H9 (cell line): ENCODE measurements at regions not wholly inside any gene's neighbourhood (a gene's known extent, or its start where the extent isn't known, plus 50 kb on each side); places are given as distances from the start of the nearest gene placed in this dataset.

Experiments
- DNase-seq: peaks from one replicate; pipeline ENCODE4 v3.0.0-alpha.2; 2017
- H2AFZ ChIP-seq: one replicate; pipeline ENCODE4 v1.6.1; 2013; ENCODE audit warnings: mild to moderate bottlenecking, low read length, control low read depth, moderate library complexity
- H2AK5ac ChIP-seq: 2 replicates; pipeline ENCODE4 v1.6.1; 2013; ENCODE audit warnings: low read length, control low read depth, mixed read lengths; ENCODE audit not compliant: insufficient read length
- H2BK120ac ChIP-seq: one replicate; pipeline ENCODE4 v1.6.1; 2013; ENCODE audit warnings: low read depth, mild to moderate bottlenecking, low read length, control low read depth, inconsistent platforms; ENCODE audit not compliant: poor library complexity, severe bottlenecking
- H2BK12ac ChIP-seq: 2 replicates; pipeline ENCODE4 v1.6.1; 2013; ENCODE audit warnings: low read length, control low read depth, mixed read lengths, low read depth; ENCODE audit not compliant: insufficient read length
- H2BK15ac ChIP-seq: 2 replicates; pipeline ENCODE4 v1.6.1; 2013; ENCODE audit warnings: low read depth, low read length, control low read depth
- H2BK20ac ChIP-seq: one replicate; pipeline ENCODE4 v1.6.1; 2013; ENCODE audit warnings: low read depth, mild to moderate bottlenecking, low read length, control low read depth, inconsistent platforms; ENCODE audit not compliant: poor library complexity, severe bottlenecking
- H2BK5ac ChIP-seq: 2 replicates; pipeline ENCODE4 v1.6.1; 2013; ENCODE audit warnings: low read length, control low read depth, mixed read lengths; ENCODE audit not compliant: insufficient read length
- H3K14ac ChIP-seq: 2 replicates; pipeline ENCODE4 v1.6.1; 2013; ENCODE audit warnings: low read length, control low read depth; ENCODE audit not compliant: insufficient read depth
- H3K18ac ChIP-seq: 2 replicates; pipeline ENCODE4 v1.6.1; 2013; ENCODE audit warnings: low read depth, mild to moderate bottlenecking, mixed read lengths, low read length, control low read depth; ENCODE audit not compliant: insufficient read length
- H3K23ac ChIP-seq: 2 replicates; pipeline ENCODE4 v1.6.1; 2013; ENCODE audit warnings: low read length, control low read depth, mixed read lengths, low read depth; ENCODE audit not compliant: insufficient read length
- H3K23me2 ChIP-seq: 2 replicates; pipeline ENCODE4 v1.6.1; 2013; ENCODE audit warnings: low read depth, mild to moderate bottlenecking, mixed read lengths, low read length, control low read depth; ENCODE audit not compliant: insufficient read length, poor library complexity, severe bottlenecking
- H3K27ac ChIP-seq: 2 replicates; pipeline ENCODE4 v1.5.1; 2013; ENCODE audit warnings: low read length, control low read depth, mixed read lengths, low read depth; ENCODE audit not compliant: insufficient read length
- H3K27me3 ChIP-seq: 2 replicates; pipeline ENCODE4 v1.6.1; 2013; ENCODE audit warnings: low read length, control low read depth, inconsistent platforms; ENCODE audit not compliant: insufficient read depth
- H3K4ac ChIP-seq: 2 replicates; pipeline ENCODE4 v1.6.1; 2013; ENCODE audit warnings: low read depth, mild to moderate bottlenecking, control low read depth, inconsistent platforms, low read length, moderate library complexity
- H3K4me1 ChIP-seq: 2 replicates; pipeline ENCODE4 v1.6.1; 2013; ENCODE audit warnings: low read length, control low read depth, inconsistent platforms; ENCODE audit not compliant: insufficient read depth
- H3K4me2 ChIP-seq: 2 replicates; pipeline ENCODE4 v1.6.1; 2013; ENCODE audit warnings: low read length, control low read depth, mixed read lengths; ENCODE audit not compliant: insufficient read length, insufficient read depth
- H3K56ac ChIP-seq: 2 replicates; pipeline ENCODE4 v1.6.1; 2013; ENCODE audit warnings: low read depth, mild to moderate bottlenecking, mixed read lengths, low read length, control low read depth; ENCODE audit not compliant: insufficient read length
- H3K79me1 ChIP-seq: 2 replicates; pipeline ENCODE4 v1.6.1; 2013; ENCODE audit warnings: low read depth, mild to moderate bottlenecking, moderate library complexity, low read length, control low read depth, inconsistent platforms; ENCODE audit not compliant: insufficient read depth, poor library complexity, severe bottlenecking
- H3K79me2 ChIP-seq: 2 replicates; pipeline ENCODE4 v1.6.1; 2013; ENCODE audit warnings: low read length, control low read depth, inconsistent platforms; ENCODE audit not compliant: insufficient read depth
- H3K9ac ChIP-seq: 2 replicates; pipeline ENCODE4 v1.6.1; 2013; ENCODE audit warnings: low read length, control low read depth, mixed read lengths; ENCODE audit not compliant: insufficient read length; ENCODE audit errors: extremely low read depth
- H3K9me3 ChIP-seq: one replicate; pipeline ENCODE4 v1.6.1; 2013; ENCODE audit warnings: low read depth, low read length, inconsistent platforms; ENCODE audit not compliant: control insufficient read depth
- H3T11ph ChIP-seq: one replicate; pipeline ENCODE4 v1.6.1; 2013; ENCODE audit warnings: mild to moderate bottlenecking, low read length, control low read depth, inconsistent platforms
- H4K20me1 ChIP-seq: one replicate; pipeline ENCODE4 v1.6.1; 2013; ENCODE audit not compliant: control insufficient read depth, insufficient read length, insufficient read depth
- H4K5ac ChIP-seq: 2 replicates; pipeline ENCODE4 v1.6.1; 2013; ENCODE audit warnings: low read depth, mild to moderate bottlenecking, mixed read lengths, low read length, control low read depth; ENCODE audit not compliant: insufficient read length
- H4K8ac ChIP-seq: replicated peaks from 2 replicates; pipeline ENCODE4 v1.6.1; 2013; ENCODE audit warnings: low read length, control low read depth, mixed read lengths, low read depth; ENCODE audit not compliant: insufficient read length
- H4K91ac ChIP-seq: 2 replicates; pipeline ENCODE4 v1.6.1; 2013; ENCODE audit warnings: low read depth, mild to moderate bottlenecking, moderate library complexity, mixed read lengths, low read length, control low read depth; ENCODE audit not compliant: insufficient read length
- H3K27ac Mint-ChIP-seq, 3 experiments: 2 replicates in 2 of 3; 3 replicates in 1 of 3; pipeline ENCODE4 v1.8.0; 2020 to 2021; ENCODE audit warnings: mixed read lengths in 3 of 3, mild to moderate bottlenecking in 1 of 3, moderate library complexity in 1 of 3
- H3K27me3 Mint-ChIP-seq: 2 replicates; pipeline ENCODE4 v1.8.0; 2021; ENCODE audit warnings: low read depth, mild to moderate bottlenecking, moderate library complexity, mixed read lengths
- H3K36me3 Mint-ChIP-seq, 3 experiments: 2 replicates in 2 of 3; 3 replicates in 1 of 3; pipeline ENCODE4 v1.8.0; 2020 to 2021; ENCODE audit warnings: low read depth in 3 of 3, mixed read lengths in 3 of 3; ENCODE audit not compliant: insufficient read depth in 1 of 3
- H3K4me1 Mint-ChIP-seq, 2 experiments: 2 replicates each; pipeline ENCODE4 v1.8.0; 2020; ENCODE audit warnings: mixed read lengths in 2 of 2
- H3K4me3 Mint-ChIP-seq, 2 experiments: 2 replicates in 1 of 2; 3 replicates in 1 of 2; pipeline ENCODE4 v1.8.0; 2020 to 2021; ENCODE audit warnings: mild to moderate bottlenecking in 2 of 2, mixed read lengths in 2 of 2, moderate library complexity in 1 of 2
- H3K9me3 Mint-ChIP-seq, 2 experiments: 2 replicates in 1 of 2; 3 replicates in 1 of 2; pipeline ENCODE4 v1.8.0; 2020; ENCODE audit warnings: mild to moderate bottlenecking in 2 of 2, mixed read lengths in 2 of 2, moderate library complexity in 1 of 2
- WGBS: extraction: QIAGEN DNeasy Blood & Tissue Kit; methylation state at CpG from one replicate; pipeline ENCODE4 v1.1.7; 2013; ENCODE audit warnings: missing lambda C conversion rate, low lambda C conversion rate, mixed read lengths; ENCODE audit not compliant: insufficient read length; ENCODE audit errors: extremely low coverage; 5-methylcytosine and 5-hydroxymethylcytosine counted together
- TF ChIP-seq, protein P1 (sequence below): fragments of 200-600 bp; sonication (generic); conservative IDR thresholded peaks from 3 replicates; pipeline ENCODE4 v1.8.0; 2021; ENCODE audit warnings: antibody characterized with exemption, mild to moderate bottlenecking

DNA sequence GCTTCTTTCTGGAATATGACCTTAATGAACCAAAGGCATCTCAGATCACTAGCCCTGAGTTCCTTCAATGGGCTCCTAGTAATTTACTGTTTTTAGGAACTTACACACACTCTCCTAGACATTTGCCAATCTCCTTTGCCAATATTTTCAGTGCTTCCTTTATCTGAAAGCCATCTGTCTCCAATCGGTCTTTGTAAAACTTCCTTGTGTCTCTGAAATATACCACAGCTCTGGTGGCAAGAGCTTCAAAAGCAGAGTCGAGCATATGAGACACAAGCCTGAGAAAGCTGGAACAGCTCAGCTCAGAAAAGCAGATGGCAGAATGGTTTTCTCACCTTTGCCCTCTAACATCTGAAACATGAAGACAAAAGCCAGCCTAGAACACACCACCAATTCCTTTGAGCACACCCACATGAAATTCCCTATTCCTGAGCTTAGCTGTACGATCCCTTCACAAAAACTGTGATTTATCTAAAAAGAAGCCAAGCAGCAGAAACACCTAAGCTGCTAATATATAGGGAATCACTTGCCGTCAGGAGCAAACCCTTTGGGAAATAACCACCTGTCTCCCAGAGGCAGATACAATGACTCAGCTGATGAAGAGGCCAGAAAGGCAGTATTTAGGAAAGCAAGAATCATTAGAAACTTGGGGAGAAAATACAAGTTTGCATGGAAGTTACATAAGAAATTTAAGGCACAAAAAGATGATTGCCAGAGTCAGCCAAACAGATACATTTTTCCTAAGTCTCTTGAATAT lies 70.2 kb upstream of the ANK3 start:
- Mint-ChIP-seq H3K4me3 (no peak overlapping the region), H3K4me1 (peaks cover 5 to 9% of the 10 kb centered on the region in 2 experiments), H3K27me3 (no peaks in the 10 kb centered on the region), H3K27ac (no peak overlapping the region), H3K9me3 (no peaks in the 10 kb centered on the region), H3K36me3 (no peaks in the 10 kb centered on the region)
- H2BK5ac ChIP-seq: no peak overlapping the region
- H3K18ac ChIP-seq: no peak overlapping the region
- H2AFZ ChIP-seq: no peak overlapping the region
- no peak overlapping the region for H3K27ac ChIP-seq
- H3K56ac ChIP-seq: no peak overlapping the region
- no peak overlapping the region for H2BK120ac ChIP-seq
- no peaks in the 10 kb centered on the region for H4K20me1 ChIP-seq
- no peaks in the 10 kb centered on the region for H3K23me2 ChIP-seq
- TF ChIP-seq, protein P1, sequence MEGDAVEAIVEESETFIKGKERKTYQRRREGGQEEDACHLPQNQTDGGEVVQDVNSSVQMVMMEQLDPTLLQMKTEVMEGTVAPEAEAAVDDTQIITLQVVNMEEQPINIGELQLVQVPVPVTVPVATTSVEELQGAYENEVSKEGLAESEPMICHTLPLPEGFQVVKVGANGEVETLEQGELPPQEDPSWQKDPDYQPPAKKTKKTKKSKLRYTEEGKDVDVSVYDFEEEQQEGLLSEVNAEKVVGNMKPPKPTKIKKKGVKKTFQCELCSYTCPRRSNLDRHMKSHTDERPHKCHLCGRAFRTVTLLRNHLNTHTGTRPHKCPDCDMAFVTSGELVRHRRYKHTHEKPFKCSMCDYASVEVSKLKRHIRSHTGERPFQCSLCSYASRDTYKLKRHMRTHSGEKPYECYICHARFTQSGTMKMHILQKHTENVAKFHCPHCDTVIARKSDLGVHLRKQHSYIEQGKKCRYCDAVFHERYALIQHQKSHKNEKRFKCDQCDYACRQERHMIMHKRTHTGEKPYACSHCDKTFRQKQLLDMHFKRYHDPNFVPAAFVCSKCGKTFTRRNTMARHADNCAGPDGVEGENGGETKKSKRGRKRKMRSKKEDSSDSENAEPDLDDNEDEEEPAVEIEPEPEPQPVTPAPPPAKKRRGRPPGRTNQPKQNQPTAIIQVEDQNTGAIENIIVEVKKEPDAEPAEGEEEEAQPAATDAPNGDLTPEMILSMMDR: no peak
- H3K79me1 ChIP-seq: no peaks in the 10 kb centered on the region
- no peaks in the 10 kb centered on the region for H3K9me3 ChIP-seq
- H3K23ac ChIP-seq: no peak overlapping the region
- H2BK15ac ChIP-seq: no peak overlapping the region
- H4K8ac ChIP-seq: no peak overlapping the region
- no peak overlapping the region for H2AK5ac ChIP-seq
- H3K14ac ChIP-seq: no peak overlapping the region
- no peaks in the 10 kb centered on the region for H3K79me2 ChIP-seq
- H3K27me3 ChIP-seq: no peaks in the 10 kb centered on the region
- no peak overlapping the region for H2BK20ac ChIP-seq
- H3K4ac ChIP-seq: no peak overlapping the region
- no peak overlapping the region for H3K4me2 ChIP-seq
- DNase-seq: no peak
- H3K9ac ChIP-seq: no peak overlapping the region
- H4K5ac ChIP-seq: no peak overlapping the region
- H4K91ac ChIP-seq: no peak overlapping the region
- no peak overlapping the region for H2BK12ac ChIP-seq
- no peaks in the 10 kb centered on the region for H3K4me1 ChIP-seq
- WGBS: no CpG with 5 or more reads among the region's 4 CpGs
- no peak overlapping the region for H3T11ph ChIP-seq
